IPS DF 6.9 (cell line): ENCODE measurements at regions not wholly inside any gene's neighbourhood (a gene's known extent, or its start where the extent isn't known, plus 50 kb on each side); places are given as distances from the start of the nearest gene placed in this dataset.
"Not testable (repeated sequence)": the region's sequence is repeated elsewhere in the genome, so short reads cannot be mapped to it uniquely, and the experiment has no call there.

Experiments
- DNase-seq: peaks from one replicate; pipeline ENCODE4 v3.0.0-alpha.2; 2013; ENCODE audit warnings: low read depth, low spot score
- H3K27ac ChIP-seq: one replicate; pipeline ENCODE4 v1.5.1; 2013; ENCODE audit warnings: low read length, control low read depth
- H3K27me3 ChIP-seq: 2 replicates; pipeline ENCODE4 v1.6.1; 2013; ENCODE audit warnings: mild to moderate bottlenecking, low read length; ENCODE audit not compliant: control insufficient read depth, insufficient read depth
- H3K36me3 ChIP-seq: 2 replicates; pipeline ENCODE4 v1.6.1; 2013; ENCODE audit warnings: low read length; ENCODE audit not compliant: control insufficient read depth, insufficient read depth
- H3K4me1 ChIP-seq: 2 replicates; pipeline ENCODE4 v1.6.1; 2013; ENCODE audit warnings: low read length; ENCODE audit not compliant: control insufficient read depth, insufficient read depth
- H3K4me3 ChIP-seq: 2 replicates; pipeline ENCODE4 v1.5.1; 2013; ENCODE audit warnings: mild to moderate bottlenecking, low read length
- H3K9me3 ChIP-seq: 2 replicates; pipeline ENCODE4 v1.6.1; 2013; ENCODE audit warnings: low read length, inconsistent platforms; ENCODE audit not compliant: control insufficient read depth, insufficient read depth
- WGBS: extraction: QIAGEN DNeasy Blood & Tissue Kit; methylation state at CpG from one replicate; pipeline ENCODE4 v1.1.7; 2013; ENCODE audit warnings: mixed read lengths, missing lambda C conversion rate; ENCODE audit not compliant: insufficient read length, insufficient coverage; 5-methylcytosine and 5-hydroxymethylcytosine counted together

GRCh38 chr1:219560856-219561255, 52.0 kb downstream of the ZC3H11B start:
- Histone ChIP-seq H3K4me1 (no peaks in the 10 kb centered on the region), H3K4me3 (no peak overlapping the region), H3K9me3 (no peaks in the 10 kb centered on the region), H3K27ac (no peak overlapping the region), H3K36me3 (no peaks in the 10 kb centered on the region), H3K27me3 (no peaks in the 10 kb centered on the region)
- DNase-seq = no peak
- WGBS = no CpG with 5 or more reads among the region's 3 CpGs

- no peaks in the 10 kb centered on the region for H3K4me1 ChIP-seq
- H3K27ac ChIP-seq = no peak overlapping the region
- no peaks in the 10 kb centered on the region for H3K9me3 ChIP-seq
- no peaks in the 10 kb centered on the region for H3K36me3 ChIP-seq
- H3K27me3 ChIP-seq = no peaks in the 10 kb centered on the region
- DNase-seq = no peak
- no CpG with 5 or more reads among the region's 4 CpGs for WGBS
- no peak overlapping the region for H3K4me3 ChIP-seq
These were observed 53.0 kb downstream of the ZC3H11B start for GRCh38 chr1:219559899-219560298.

GRCh38 chr1:219555806-219556205, 57.1 kb downstream of the ZC3H11B start:
- DNase-seq = no peak
- no peak overlapping the region for H3K4me3 ChIP-seq
- no peaks in the 10 kb centered on the region for H3K27me3 ChIP-seq
- no peak overlapping the region for H3K27ac ChIP-seq
- no peaks in the 10 kb centered on the region for H3K36me3 ChIP-seq
- WGBS = no CpG with 5 or more reads among the region's 2 CpGs
- H3K4me1 ChIP-seq = no peaks in the 10 kb centered on the region
- no peaks in the 10 kb centered on the region for H3K9me3 ChIP-seq

- no peak overlapping the region for H3K4me3 ChIP-seq
- H3K36me3 ChIP-seq = no peaks in the 10 kb centered on the region
- no peaks in the 10 kb centered on the region for H3K27me3 ChIP-seq
- H3K4me1 ChIP-seq = no peaks in the 10 kb centered on the region
- DNase-seq = peak; percentile 18
- no peaks in the 10 kb centered on the region for H3K9me3 ChIP-seq
- H3K27ac ChIP-seq = no peak overlapping the region
- WGBS = 100% methylated on average over 1 of the region's 7 CpGs
These were observed 57.7 kb downstream of the ZC3H11B start for GRCh38 chr1:219555031-219555692.

DNA sequence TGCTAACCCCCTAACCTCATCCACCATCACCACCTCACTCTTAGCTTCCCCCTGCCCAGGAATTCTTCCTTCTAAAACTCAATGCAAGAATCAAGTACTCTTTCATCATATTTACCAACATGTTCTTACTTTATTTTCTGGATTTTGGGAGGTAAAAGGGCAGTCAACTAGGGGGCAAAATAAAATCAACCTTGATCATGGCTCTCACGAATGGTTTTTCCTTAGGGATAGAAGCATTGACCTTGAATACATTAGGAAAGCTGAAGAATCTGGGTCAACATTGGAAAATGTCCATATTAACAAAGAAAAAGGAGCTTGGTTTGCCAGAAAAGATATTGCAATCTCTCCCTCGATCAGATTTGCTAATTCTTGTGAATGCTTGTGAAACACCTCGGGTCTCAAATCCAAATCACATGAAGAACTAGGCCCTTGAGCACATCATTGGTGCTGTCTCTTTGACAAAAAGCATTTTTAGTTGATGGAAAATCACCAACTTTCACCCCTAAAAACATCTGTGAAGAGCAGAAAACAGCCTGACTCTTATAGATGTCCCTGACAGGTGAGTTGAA, 58.9 kb downstream of the ZC3H11B start:
- Histone ChIP-seq H3K9me3 (no peaks in the 10 kb centered on the region), H3K36me3 (no peaks in the 10 kb centered on the region), H3K27me3 (no peaks in the 10 kb centered on the region), H3K27ac (no peak overlapping the region), H3K4me1 (no peaks in the 10 kb centered on the region), H3K4me3 (no peak overlapping the region)
- no CpG with 5 or more reads among the region's 3 CpGs for WGBS
- DNase-seq = no peak

- Histone ChIP-seq H3K4me3 (no peak overlapping the region), H3K27ac (no peak overlapping the region), H3K4me1 (no peaks in the 10 kb centered on the region), H3K9me3 (no peaks in the 10 kb centered on the region), H3K27me3 (no peaks in the 10 kb centered on the region), H3K36me3 (no peaks in the 10 kb centered on the region)
- WGBS = no CpG with 5 or more reads among the region's 2 CpGs
- no peak for DNase-seq
These were observed 62.7 kb downstream of the ZC3H11B start for GRCh38 chr1:219550201-219550600.

GRCh38 chr1:219549215-219549614, 63.7 kb downstream of the ZC3H11B start:
- Histone ChIP-seq H3K36me3 (no peaks in the 10 kb centered on the region), H3K9me3 (no peaks in the 10 kb centered on the region), H3K4me1 (no peaks in the 10 kb centered on the region; the same call in 1 of the 2 replicates), H3K27ac (no peak overlapping the region), H3K27me3 (no peaks in the 10 kb centered on the region), H3K4me3 (no peak overlapping the region)
- DNase-seq = no peak

DNA sequence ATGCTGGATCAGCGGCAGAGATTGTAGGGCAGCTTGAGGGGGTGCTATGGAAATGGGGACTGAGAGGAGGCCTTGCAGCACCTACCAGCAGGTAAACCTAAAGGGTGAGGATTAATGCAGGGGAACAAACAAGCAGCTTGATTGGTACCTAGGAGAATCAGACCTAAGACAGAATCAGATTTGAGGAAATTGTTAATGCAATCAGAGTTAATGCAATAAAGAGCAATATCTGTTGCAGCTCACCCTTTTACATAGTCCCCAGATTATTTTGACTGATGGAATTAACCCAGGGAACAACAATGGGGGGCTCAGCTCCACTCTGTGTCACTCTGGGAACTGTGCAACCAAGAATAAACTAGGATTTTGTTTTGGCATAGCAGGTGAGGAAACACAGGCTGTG, 64.5 kb downstream of the ZC3H11B start:
- no peak for DNase-seq
- H3K4me1 ChIP-seq = no peaks in the 10 kb centered on the region; the same call in 1 of the 2 replicates
- no peaks in the 10 kb centered on the region for H3K36me3 ChIP-seq
- WGBS = no CpG with 5 or more reads among the region's 1 CpG
- H3K9me3 ChIP-seq = no peaks in the 10 kb centered on the region
- no peaks in the 10 kb centered on the region for H3K27me3 ChIP-seq
- no peak overlapping the region for H3K27ac ChIP-seq
- no peak overlapping the region for H3K4me3 ChIP-seq

DNA sequence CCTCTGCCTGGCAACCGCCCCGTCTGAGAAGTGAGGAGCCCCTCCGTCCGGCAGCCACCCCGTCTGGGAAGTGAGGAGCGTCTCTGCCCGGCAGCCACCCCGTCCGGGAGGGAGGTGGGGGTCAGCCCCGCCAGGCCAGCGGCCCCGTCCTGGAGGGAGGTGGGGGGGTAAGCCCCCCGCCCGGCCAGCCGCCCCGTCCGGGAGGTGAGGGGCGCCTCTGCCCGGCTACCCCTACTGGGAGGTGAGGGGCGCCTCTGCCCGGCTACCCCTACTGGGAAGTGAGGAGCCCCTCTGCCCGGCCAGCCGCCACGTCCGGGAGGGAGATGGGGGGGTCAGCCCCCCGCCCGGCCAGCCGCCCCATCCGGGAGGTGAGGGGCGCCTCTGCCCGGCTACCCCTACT, 67.1 kb downstream of the ZC3H11B start:
- not testable (repeated sequence) for H3K4me1 ChIP-seq, H3K4me3 ChIP-seq, DNase-seq, H3K27me3 ChIP-seq, H3K27ac ChIP-seq, H3K9me3 ChIP-seq, H3K36me3 ChIP-seq
- no CpG with 5 or more reads among the region's 31 CpGs for WGBS

DNA sequence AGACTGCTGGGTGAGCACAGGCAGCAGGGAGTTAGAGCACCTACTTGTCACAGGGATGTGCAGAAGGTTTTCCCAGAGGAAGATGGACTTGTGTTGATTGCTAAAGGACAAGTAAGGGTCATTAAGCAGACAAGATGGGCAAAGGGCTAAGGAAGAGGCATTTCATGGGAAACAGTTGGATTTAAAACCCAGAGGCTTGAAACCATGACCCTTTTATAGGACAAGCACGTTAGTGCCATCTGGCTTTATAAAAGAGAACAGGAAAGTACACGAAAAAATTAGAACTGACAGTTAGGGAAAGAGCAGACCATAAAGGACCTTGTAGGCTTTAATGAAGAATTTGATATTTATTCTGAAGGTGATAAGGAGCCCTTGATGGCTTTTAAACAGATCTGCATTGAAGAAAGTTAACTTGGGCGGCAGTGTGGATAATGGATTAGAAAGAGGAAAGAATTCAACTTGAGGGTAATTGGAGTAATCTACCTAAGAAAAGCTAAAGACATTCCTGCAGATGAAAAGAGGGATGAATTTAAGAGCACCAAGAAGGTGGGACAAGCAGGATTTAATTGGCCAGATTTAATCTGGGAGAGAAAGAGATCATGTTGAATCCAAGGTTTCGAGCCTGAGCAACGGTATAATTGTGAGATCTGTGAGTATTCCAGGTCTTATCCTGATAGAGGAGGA, 68.6 kb downstream of the ZC3H11B start:
- H3K27ac ChIP-seq = no peak overlapping the region
- H3K4me1 ChIP-seq = no peaks in the 10 kb centered on the region; the same call in 1 of the 2 replicates
- DNase-seq = no peak
- WGBS = no CpG with 5 or more reads among the region's 5 CpGs
- H3K27me3 ChIP-seq = no peaks in the 10 kb centered on the region
- no peaks in the 10 kb centered on the region for H3K9me3 ChIP-seq
- no peaks in the 10 kb centered on the region for H3K36me3 ChIP-seq
- H3K4me3 ChIP-seq = no peak overlapping the region
